HG03558 (cell line): ENCODE measurements at regions not wholly inside any gene's neighbourhood (a gene's known extent, or its start where the extent isn't known, plus 50 kb on each side); places are given as distances from the start of the nearest gene placed in this dataset.
A peak's percentile ranks its signal among the peaks of the same experiment; 100 is the strongest.
"Not testable (repeated sequence)": the region's sequence is repeated elsewhere in the genome, so short reads cannot be mapped to it uniquely, and the experiment has no call there.

Experiments
- ATAC-seq: cut with Tn5 transposase; IDR thresholded peaks from one replicate; pipeline ENCODE4 v1.9.1; 2021; ENCODE audit warnings: moderate number of reproducible peaks; ENCODE audit not compliant: unreplicated experiment; ENCODE audit errors: extremely low read depth

DNA sequence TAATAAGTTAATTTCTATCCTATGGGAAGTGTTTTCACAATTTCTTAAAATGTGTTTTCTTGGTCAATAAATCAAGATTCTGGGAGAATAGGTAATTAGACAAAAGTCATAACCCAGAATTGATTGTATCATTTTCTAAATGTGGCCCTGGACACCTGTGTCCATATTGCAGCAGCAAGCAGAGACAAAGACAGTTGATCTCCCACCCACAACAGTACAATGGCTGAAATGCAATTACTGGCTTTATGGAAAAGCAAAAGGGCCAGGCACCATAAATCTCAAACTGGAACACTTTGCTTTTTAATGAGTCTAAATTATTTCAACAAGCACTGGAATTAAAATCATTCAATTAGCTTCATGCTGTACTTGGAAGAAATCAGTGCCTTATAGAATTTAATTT lies 157.2 kb downstream of the ESM1 start:
- no peak for ATAC-seq

DNA sequence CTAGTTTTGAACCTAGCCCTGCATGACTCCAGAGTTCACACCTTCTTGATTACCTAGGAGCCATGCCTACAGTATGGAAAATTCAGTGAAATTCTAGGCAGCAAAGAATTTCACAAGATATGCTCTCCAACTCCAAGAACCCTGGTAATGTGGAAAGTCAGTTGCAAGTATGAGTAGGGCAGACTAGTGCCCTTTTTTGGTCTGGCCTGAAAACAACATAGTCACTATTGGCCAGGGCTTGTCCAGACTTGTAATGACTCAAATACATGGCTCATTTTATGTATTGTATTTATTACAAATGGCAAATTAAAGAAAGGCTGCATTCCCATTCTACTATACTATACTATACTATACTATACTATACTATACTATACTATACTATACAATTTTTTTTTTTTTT lies 160.4 kb downstream of the ESM1 start:
- ATAC-seq: no peak

DNA sequence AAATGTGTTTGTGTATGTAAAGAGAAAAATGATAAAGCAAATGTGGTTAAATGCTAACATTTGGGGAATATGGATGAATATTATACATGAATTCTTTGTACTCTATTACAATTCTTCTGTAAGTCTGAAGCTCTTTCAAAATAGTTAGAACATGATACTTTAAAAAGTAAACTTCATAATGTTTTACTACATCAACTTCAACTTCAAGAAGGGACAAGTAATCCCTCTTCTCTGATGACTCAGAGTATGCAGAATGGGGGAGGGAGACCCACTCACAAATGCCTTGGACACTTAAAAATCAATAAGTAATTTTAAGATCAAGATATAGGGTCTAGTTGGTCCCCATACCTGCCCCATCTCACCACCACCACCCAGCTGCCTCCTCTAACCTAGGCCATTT lies 162.4 kb downstream of the ESM1 start:
- no peak for ATAC-seq

DNA sequence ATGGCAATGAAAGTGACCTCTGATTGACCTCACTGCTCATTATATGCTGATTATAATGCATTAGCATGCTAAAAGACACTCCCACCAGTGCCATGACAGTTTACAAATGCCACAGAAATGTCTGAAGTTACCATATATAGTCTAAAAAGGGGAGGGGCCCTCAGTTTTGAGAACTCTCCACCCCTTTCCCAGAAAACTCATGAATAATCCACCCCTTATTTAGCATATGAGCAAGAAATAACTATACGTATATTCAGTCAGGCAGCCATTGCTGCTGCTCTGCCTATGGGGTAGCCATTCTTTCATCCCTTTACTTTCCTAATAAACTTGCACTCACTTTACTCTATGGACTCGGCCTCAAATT lies 163.1 kb downstream of the ESM1 start:
- ATAC-seq: no peak

DNA sequence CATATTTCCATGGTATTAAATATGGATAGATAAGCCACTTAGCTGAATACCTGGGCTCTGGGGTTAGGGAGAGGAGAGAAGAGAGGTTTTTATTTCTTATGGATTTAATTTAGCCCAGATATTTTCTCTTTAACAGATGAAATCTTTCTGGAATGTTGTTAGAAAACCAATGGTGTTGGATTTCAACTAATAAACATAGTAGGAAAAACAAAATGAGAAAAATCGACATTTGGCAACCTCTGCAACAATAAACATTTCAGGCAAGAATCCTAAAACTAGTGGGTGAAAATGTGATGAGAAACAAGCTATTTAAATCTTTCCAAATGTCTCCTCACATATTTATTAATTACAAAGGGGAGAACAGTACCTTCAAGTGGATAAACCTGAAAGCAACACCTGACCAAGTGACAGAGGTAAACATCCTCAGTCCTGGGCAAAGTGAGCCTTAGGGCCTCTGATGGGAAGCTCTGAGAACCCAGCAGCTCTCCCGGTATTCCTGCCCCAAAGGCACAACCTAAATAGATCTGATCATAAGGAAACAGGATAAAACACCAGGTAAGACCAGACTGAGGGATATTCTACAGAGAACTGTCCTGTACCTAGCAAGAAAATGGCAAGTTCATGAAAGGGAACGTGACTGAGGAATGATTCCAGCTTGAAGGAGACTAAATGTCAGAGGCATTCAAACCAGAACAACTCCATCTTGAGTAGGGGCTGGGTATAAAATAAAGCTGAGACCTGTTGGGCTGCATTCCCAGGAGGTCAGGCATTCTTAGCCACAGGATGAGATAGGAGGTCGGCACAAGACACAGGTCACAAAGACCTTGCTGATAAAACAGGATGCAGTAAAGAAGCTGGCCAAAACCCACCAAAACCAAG lies 163.7 kb downstream of the ESM1 start:
- ATAC-seq: no peak

DNA sequence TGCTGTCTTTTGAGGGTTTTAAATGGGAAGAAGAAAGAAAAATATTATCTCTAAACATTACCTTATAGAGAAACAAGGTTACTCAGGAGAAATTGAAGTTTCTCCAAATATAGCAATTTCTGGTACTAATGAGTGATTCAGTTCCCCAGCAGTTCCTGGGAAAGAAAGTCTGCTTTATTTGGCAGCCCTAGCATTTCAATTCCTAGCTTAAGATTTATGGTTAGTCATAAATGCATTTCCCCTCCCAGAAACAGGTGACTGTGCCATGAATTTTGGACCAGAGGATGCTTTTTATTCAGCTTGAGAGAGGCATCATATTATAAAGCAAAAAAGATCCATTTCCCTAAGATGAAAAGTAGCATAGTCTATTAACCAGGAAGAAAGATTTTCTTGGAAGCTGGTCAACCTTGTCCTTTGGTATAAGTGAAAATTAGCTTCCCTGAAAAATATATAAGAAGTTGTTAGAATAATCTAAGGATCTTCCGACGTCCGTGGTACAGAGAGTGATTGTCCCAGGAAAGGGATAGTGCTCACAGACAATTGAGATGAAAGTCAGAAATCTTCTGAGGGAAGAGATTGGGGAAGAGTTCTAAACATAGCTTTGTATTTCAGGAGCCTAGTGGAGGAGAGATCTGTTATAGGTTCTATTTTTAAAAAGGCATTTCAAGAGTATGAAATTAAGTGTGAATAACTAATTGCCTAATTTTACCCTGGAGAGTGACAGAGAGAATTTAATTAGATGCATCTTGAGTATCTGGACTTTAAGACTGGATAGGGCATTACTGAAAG lies 164.9 kb downstream of the ESM1 start:
- ATAC-seq: no peak

DNA sequence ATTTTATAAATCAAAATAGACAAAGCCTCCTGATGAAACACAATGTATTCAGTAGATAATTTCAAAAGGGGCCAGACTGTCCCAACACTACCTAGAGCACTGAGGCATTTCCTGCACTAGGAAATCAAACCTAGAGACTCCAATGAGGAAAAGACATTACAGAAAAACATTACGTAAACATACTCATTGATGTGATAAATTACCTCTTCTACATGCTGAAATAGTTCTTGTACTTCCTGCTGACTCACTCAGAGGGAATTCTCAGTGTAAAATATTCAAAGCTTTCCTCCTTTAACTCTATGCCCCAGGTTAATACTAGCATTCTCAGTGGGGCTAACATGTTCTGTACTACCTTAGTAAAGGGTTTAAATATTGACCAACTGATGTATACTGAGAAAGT lies 178.0 kb downstream of the ESM1 start:
- ATAC-seq: no peak

DNA sequence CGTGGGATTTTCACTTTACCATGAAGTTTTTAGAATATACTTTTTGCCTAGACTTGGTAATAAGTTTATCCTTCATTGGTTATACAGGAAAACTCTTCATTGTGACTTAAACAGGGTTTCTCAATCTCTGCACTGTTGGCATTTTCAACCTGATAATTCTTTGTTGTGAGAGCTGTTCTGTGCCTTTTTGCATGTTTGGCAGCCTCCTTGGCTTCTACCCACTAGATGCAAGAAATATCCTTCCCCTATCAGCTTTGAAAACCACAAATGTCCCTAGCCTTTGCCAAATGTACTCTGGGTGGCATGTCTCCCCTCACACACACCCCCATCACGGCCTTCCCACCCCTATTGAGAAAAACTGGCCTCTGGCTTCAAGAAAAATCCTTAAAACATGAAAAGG lies 180.9 kb downstream of the ESM1 start:
- no peak for ATAC-seq

DNA sequence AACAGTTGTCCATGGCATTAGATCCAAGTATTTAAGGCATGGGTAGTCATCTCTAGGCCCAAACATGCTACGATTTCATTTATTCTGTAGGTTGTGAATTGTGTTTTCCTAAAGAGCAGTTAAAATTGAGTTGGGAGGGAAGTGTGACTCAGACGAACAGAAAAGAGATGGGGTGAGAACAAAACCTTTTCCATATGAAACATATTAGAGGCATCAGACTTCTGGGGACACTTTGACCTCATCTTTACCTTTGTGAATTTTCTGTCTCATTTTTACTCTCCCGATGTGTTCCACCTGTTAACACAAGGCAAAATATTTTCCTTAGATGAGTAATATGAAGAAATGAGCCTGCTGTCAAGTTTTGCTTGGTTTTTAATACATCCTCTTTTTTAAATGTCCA lies 181.3 kb downstream of the ESM1 start:
- no peak for ATAC-seq

DNA sequence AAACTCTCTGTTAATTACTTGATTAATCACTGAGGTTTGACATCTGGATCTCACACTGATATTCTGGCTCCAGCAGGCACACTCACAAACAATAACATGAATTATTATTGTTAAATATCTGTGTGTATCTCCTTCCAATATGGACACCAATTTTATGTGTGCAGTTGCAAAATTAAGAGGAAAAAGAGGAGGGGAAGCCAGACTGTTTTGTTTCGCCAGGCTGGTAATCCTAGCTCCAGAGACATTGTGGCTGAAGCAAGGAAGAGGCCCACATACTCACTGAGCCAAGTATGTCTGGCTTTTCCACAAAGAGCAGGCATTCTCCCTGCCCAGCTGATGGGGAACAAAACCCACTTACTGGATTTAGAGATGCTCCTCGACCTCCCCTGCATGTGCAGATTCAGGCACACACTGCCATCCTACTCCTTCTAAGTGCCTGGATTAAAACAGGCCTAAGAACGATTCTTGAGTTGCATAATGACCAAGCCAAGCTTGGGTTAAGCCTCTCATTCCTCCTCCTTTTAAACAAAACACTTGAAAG lies 181.9 kb downstream of the ESM1 start:
- ATAC-seq: no peak

DNA sequence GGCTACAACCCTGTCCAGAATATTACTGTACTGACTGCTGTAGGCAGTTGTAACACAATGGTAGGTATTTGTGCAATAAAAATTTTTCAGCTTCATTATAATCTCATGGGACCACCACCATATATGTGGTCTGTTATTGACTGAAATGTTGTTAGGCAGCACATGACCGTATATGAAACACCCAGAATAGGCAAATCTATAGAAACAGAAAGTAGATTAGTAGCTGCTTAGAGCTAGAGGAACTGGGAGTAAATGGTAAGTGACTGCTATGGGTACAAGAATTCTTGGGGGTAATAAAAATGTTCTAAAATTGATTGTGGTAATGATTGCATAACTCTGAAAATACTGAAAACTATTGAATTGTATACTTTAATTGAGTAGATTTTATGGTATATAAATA lies 185.7 kb downstream of the ESM1 start:
- ATAC-seq: no peak

DNA sequence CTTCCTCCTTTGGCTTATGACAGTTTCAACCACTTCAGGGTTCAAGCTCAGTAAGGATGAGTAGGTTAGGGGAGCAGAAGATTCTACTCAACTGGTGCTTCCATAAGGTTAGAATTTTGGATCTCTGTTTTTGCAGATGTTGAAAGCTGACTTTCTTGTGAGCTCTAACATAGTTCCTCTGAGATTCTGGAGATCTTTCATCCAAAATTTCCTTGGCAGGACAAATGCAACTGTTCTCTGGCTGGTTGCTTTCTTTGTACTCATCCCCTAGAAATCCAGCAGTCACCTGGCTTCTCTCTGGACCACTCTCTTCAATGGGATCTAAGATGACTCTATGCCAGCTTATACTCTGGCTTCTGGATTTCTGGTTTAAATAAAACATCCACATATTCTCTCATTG lies 189.6 kb downstream of the ESM1 start:
- ATAC-seq: no peak

DNA sequence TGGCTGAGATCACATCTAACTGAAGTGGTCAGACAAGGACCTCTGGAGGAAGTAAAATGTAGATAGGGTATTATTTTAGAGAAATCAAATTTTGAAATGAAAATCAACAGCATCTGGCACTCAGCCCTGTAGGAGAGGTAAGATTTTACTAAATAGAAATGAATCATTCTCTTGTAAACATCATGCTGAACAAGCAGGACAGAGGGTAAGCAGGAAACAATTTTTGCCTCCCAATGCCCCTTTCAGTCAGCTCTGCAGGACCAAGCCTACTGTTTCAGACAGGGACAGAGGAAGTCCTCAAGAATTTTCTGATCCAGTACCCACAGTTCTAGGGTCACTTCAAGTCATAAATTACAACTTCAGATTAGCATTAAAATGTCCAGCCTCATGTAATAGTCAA lies 190.1 kb downstream of the ESM1 start:
- no peak for ATAC-seq

DNA sequence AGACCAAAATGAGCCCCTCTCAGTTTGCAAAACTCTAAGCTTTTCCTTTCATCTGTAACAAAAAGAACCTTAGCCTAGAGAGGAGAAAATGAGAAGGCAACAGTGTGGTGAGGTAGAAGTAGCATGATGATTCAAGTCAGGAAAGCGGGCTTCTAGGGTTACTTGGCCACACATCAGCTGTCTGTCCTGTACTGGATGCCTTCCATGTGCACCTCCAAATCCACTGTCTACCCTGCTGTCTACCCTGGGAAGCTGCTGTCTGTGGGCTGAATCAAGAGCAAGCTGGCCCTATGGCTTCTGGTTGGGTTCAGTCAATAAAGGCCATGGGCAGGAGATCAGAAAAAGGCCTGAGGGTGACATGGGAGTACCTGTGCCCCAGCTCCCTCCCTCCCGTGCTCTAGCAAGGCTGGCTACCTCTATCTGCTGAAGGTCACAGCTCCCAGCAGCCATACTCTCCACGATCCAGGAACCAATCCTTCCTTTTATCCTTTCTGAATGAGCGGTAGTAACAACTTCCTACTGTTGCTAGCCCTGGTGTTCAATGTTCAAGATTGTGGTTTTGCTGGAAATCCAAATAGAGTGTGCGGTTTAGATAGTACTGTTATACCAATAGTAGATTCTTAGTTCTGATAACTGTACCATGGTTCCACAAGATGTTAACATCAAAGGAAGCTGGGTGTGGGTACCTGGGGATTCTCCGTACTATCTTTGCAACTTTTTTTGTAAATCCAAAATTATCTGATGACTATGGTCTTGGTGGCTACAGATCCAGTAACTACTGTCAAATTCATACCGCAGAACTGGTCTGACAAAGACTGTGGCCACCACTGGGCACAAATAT lies 191.0 kb downstream of the ESM1 start:
- ATAC-seq: no peak

DNA sequence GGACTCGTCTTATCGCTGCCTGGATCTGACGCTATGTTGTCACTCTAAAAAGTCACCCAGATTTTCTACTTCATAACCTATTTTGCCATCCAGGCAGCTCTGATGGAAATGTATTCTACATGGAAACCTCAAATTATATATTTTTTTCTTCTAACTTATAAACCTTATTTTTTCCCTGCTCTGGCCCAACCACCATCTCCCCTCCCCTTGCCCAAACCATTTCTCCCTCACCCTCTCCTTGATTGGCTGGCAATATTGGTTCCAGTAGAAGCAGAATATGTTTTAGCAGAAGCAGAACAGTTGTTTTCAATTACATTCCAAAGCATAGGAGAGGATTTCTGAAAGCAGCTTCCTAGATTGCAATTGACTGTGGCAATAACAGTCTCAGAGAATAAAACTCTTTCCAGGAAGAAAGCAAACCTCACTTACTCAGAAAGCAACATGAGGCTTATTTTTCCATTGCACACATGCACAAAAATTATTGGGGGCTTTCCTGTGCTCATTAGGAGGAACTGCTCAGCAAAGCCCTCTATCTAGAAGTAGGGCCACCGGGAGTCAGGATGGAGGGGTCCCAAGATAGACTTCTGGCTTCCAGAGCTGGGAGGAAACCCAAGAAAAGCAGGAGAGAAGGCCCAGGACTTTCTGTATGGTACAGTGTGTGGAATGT lies 191.8 kb downstream of the ESM1 start:
- no peak for ATAC-seq

DNA sequence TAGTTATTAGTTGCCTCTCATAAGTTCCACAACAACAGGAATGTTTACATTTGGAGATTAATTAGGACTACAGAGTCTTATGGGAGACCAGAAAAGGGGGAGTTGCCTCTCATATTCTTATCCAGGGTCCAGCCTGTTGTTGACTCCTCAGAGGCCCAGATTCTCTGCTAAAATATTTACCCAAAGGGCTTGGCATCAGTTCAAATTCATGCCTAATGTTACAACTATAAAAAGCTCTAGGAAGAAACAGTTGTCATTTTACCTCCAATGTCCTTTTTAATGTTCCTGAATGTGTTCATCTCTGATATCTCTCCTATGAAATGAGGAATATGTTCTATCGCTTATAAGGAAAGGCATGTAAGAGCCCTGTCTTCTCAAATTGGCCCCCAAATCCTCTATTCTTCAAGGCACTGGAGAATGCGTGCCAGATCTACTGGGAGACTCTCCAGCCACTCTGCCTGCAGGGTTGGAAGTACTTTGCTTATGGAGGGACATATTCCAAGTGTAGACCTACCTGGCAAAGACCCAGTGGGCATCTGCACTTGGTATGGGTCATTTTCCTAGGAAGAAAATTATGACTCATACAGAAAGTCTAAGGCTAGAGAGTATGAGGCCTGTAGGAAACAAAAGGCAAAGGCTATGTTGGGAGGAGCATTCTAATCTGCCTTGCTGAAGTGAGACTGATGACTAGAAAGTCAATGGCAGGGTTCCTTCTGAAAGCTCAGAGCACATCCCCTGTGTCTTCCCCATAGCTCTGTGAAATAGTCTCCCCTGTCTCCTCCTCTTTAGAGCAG lies 192.6 kb downstream of the ESM1 start:
- no peak for ATAC-seq

DNA sequence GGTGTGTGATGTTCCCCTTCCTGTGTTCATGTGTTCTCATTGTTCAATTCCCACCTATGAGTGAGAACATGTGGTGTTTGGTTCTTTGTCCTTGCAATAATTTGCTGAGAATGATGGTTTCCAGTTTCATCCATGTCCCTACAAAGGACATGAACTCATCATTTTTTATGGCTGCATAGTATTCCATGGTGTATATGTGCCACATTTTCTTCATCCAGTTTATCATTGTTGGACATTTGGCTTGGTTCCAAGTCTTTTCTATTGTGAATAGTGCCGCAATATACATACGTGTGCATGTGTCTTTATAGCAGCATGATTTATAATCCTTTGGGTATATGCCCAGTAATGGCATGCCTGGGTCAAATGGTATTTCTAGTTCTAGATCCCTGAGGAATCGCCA lies 197.5 kb downstream of the ESM1 start:
- ATAC-seq: not testable (repeated sequence)

DNA sequence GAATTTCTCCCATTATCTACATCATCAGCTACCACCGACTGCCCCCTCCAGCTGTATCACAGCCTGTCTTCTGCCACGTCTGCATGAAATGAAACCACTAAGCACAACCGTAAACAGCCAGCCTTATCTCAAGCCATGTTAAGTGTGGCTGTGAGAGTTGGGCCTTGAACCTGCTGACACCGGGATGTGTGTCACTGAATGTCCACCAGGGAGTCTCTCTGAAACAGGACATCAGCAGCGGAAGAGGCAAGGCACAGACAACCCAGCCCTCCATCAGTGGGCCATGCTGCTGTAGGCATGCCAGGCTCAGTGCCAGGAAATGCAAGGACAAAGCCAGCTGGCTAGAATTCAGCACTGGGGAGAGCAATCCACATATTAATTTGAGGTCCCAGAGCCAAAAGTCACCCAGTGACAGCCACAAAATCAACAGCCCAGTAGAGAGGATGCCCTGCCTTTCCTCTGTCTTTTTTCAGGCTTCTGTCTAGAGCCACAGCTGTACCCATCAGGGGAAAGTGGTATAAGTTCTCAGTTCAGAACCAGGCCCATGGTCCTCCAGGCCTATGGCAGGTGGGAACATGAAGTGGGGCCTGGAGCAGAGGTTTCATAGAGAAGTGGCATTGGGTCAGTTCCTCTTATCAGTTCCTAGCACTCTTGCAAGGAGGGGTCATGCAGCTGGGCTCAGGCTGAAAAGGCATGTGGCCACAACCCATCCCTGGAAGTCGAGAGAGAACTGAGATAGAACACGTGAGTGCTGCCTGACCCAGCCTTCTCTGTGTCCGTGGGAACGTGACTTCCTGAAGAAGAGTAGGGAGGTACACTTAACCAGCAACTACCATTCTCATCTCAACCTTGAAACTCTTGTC lies 199.4 kb downstream of the ESM1 start:
- ATAC-seq: peak; percentile 72
